ENCODE measurements at regions not wholly inside any gene's neighbourhood (a gene's known extent, or its start where the extent isn't known, plus 50 kb on each side); places are given as distances from the start of the nearest gene placed in this dataset.

- no peak for DNase-seq
Observed at GRCh38 chr16:85190572-85190971, 78.3 kb upstream of the CIBAR2 start.

DNA sequence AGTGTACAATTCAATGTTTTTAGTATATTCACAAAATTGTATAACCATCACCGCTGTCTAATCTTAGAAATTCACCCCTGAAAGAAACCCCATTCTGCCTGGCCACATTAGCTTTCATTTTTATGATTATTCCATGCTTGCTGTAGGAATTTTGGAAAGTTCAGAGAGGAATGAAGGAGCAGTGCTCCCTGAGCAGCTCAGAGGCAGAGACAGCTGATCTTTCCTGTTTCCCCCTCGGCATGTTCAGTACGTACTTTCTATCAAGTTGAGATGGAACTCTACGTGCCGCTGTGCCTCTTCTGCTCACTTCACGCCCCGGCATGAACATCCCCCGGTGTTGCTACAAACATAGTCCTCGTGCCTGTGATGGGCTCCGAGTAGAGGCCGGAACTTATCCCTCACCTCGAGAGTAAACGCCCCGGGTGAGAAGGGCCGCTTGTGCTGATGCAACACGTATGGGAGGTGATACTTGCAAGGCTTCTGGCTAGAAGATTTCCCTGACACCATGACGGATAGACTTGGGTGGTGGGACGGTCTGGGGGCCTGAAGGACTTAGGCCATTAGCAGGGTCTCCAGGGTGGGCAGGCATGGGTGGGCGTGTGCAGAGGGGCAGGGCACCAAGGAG, 79.2 kb upstream of the CIBAR2 start:
- DNase-seq, result no peak

DNA sequence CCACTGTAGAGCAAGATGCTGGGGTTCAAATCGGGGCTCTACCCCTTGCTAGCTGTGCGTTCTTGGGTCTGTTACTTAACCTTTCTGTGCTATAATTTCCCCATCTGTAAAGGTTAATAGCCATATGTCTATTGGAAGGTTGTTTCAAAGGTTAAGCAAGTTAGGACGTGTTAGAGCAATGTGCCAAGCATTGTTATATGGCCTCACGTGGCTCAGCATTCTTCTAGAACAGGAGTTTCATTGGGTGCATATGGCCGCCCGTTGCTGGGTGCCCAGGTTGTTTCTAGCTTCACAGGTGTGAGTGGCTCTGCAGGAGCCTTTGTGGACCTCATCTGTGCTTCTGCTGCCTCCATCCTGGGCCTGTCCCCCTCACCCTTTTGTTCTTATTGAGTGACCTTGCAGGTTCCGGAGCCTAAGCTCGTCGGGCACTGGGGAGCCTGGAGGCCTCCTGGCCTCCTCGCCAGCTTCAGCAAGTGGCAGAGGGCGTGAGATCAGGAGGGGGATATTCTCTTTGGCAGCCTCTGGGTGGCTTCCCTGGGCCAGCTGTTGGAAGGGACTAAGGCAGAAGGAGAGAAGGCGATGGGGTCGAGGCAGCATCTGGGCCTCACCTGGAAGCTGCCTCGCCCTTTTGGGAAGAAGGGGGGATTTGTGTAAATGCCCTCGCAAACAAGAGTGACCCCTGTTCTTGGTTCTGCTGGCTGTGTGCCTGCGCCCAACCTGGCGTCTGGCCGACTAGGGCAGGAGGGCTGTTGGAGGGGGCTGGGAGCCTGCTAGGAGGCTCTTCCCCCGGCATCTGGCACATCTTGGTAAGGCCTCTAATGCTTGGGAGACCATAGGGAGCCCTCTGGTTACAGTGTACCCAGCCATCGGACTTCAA, 80.2 kb upstream of the CIBAR2 start:
- DNase-seq, result no peak

- DNase-seq, result no peak
Observed at GRCh38 chr16:85193115-85193493, 80.8 kb upstream of the CIBAR2 start.

DNA sequence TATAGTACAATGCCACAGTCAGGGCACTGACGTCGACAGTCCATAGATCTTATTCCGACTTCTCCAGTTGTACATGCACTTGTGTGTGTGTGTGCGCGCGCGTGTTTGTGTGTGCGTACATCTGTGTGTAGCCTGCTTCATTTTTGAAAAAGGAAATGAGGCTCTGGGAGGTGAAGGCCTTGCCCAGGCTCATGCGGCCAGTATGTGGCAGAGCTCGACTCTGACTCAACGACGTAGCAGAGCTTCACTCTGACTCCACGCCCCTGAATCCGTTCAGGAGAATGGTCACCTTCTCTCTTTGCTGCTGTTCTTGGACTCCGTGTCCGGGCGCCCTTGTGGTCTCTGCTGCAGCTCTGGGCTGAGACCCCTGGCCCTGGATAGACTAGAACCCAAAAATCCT, 81.6 kb upstream of the CIBAR2 start:
- DNase-seq, result no peak

GRCh38 chr16:85194307-85195270, 82.3 kb upstream of the CIBAR2 start:
- no peak for DNase-seq

DNA sequence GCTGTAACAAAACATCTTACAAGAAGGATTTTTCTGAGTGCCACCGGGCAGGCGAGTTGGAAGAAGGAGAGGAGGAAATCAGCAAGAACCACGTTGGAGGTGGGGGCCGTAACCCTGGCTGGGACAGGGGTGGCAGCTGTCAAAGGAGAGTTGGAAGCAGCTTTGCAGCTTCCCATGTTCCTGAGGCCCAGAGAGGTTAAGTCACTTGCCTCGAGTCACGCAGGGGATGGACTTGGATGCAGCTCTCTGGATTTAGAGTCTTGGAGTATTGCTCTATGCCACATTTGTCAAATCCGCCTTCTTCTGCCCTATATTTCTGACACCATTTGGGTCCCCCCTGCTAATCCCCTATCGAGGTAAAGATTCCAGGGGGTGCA, 83.0 kb upstream of the CIBAR2 start:
- DNase-seq, result no peak

DNA sequence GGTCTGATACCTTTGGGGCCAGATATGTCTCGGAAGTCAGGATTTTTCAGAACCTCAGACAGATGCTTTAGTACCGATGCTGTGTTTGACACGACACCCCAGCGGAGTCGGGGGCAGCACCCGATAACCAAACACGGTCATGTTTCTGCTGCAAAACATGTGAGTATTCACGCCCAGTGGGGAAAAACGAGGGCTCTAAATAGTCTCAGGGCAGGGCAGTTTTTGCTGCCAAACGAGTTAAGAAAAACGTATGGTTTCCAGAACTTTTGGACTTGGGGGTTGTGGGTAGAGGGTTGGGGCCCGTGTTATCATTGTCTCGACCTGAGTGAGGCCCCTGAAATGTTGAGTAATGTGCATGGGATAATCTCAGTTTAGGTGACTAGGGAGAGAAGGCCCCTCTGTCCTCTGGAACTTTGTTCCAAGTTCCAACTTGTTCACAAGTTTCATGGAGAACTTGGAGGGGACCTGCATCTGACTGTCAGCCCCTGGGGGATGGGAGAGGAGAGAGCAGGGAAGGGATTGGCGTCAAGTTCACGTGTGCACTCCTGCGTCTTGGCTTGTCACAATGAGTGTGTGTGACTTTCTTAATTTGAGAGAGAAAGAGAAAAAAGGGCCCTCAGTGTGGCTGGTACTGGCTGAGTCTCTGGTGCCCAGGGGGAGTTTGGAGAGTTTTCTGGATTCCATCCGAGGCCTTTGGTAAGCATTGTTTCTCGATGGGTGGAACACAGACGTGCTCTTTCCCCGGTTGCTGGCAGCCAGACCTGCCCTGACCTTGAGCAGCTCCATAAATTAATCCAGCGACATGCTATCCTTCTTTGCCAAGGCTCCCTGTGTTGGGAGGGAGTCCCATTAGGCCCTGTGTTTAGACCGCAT, 83.9 kb upstream of the CIBAR2 start:
- DNase-seq, result no peak

- no peak for DNase-seq
Observed at GRCh38 chr16:85196976-85197375, 84.7 kb upstream of the CIBAR2 start.

GRCh38 chr16:85197611-85198566, 85.6 kb upstream of the CIBAR2 start:
- DNase-seq, result no peak

DNA sequence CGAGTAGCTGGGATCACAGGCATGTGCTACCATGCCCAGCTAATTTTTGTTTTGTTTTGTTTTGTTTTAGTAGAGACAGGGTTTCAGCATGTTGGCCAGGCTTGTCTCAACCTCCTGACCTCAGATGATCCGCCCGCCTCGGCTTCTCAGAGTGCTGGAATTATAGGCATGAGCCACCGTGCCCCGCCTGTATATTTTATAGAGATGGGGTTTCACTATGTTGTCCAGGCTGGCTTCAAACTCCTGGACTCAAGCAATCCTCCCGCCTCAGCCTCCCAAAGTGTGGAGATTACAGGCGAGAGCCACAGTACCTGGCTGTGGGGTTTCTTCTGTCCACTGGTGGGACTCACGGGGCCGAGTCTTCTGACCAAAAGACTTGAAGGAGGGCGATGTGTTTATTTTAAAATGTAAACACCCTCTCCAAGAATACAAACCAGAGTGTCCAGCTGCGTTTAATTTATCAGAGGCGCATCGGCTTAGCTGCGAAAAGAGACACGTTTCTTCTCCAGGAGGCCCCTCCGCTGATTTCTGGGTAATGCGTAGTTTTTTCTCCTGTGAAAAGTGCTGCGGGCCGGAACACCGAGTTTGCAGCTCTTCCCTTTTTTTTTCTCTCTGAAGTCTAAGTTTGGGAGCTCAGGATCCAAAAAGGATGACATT, 86.9 kb upstream of the CIBAR2 start:
- no peak for DNase-seq

DNA sequence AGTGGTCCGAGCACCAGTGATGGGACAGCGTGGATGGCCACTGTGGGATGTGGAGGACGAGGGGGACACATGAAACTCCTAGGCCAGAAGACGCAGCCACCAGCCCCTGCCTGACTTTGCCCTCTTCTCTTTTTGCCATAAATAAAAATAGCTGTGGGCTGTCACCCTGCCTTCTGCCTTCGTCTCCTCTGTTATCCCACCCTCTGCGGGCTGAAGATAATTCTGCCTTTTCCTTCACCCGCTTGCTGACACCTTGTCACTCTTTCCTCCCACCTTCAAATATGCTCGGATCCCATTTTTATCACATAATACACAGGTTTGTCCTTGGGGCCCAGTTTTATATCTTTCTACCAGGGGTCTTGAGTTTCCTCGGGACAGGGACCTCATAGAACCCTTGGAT, 87.6 kb upstream of the CIBAR2 start:
- DNase-seq, result no peak

GRCh38 chr16:85200471-85201278, 88.4 kb upstream of the CIBAR2 start:
- no peak for DNase-seq

DNA sequence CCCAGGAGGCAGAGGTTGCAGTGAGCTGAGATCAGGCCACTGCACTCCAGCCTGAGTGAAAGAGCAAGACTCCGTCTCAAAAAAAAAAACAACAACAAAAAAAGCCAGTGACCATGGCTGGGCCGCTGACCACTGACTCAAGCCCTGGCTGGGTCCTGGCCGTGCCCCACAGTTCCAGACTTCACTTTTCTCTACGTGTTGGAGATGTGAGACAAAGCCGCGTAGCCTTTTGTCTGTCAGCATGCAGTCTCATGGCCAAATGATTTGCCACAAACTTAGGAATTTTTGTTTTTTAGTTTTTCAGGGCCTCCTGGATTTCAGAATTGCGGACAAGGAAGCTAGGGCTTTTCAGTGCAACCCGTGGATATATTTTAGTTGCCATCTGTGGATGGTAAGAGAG, 89.3 kb upstream of the CIBAR2 start:
- DNase-seq, result no peak

DNA sequence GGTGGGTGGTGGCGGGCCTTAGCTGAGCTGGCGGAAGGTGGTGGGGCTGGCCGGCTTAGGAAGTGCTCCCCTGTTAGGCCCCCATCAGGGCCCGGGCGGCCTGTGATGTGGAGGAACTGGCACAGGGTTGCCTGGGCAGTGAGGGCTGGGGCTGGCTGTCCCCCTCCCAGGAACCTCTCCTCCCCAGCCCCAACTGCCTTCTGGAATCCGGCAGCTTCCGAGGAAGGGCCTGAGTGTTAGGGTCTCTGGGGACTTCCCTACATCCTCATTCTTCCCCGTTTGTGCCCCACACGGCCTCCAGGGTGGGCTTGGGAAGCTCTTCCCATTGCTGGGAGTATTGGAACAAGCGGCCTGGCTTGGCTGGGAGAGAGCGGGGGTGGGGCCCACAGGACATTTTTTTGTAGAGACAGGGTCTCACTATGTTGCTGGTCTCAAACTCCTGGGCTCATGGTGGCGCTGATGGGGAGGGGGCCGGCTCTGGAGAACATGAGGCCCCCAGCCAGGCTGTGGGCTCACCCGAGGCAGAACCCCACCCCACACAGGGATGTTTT, 89.9 kb upstream of the CIBAR2 start:
- DNase-seq, result no peak

DNA sequence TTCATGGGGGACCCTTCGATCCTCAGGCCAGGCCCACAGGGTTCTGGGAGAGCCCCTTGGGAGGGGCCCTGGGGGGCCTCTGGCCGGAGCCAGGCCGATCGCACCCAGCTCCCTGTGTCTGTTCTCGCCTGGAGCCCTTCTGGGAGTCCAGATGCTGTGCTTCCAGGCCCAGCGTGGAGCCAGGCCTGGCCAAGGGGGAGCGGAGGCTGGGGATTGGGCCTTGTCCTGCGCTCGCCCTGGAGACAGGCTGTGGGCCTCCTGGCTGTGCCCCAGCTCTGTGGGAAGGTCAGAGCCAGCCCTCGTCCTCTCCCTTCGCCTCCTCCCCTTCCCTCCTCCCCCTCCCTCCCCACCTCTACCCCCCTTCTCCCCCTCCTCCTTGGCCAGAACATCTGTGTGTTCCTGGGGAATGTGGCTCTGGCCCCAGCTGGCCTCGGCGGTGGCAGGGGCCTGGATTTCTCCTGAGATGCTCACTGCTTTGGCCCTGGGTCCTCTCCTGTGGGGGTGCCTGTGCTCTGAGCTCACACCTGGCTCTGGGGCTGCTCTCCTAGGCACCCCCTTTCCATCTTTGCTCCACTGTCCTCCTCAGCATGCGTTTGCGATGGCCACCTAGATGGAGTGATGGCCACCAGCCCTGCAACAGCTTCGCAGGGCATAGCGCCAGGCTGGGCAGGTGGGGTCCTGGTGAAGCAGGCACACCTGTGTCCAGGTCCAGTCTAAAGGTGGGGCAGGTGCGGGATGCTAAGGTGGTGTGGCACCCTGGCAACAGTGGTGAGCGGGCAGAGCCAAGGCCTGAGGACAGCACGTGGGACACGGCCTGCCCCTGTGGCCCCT, 90.6 kb upstream of the CIBAR2 start:
- DNase-seq, result no peak

- no peak for DNase-seq
Observed at GRCh38 chr16:85203462-85203813, 91.2 kb upstream of the CIBAR2 start.

- no peak for DNase-seq
Observed at GRCh38 chr16:85204242-85205010, 92.2 kb upstream of the CIBAR2 start.

Data from CD4-positive, alpha-beta T cell treated with Interleukin-12 subunit alpha and Interleukin-12 subunit beta, for 1 hour (primary cell).